ENCODE measurements at regions not wholly inside any gene's neighbourhood (a gene's known extent, or its start where the extent isn't known, plus 50 kb on each side); places are given as distances from the start of the nearest gene placed in this dataset.
A peak's percentile ranks its signal among the peaks of the same experiment; 100 is the strongest.

DNA sequence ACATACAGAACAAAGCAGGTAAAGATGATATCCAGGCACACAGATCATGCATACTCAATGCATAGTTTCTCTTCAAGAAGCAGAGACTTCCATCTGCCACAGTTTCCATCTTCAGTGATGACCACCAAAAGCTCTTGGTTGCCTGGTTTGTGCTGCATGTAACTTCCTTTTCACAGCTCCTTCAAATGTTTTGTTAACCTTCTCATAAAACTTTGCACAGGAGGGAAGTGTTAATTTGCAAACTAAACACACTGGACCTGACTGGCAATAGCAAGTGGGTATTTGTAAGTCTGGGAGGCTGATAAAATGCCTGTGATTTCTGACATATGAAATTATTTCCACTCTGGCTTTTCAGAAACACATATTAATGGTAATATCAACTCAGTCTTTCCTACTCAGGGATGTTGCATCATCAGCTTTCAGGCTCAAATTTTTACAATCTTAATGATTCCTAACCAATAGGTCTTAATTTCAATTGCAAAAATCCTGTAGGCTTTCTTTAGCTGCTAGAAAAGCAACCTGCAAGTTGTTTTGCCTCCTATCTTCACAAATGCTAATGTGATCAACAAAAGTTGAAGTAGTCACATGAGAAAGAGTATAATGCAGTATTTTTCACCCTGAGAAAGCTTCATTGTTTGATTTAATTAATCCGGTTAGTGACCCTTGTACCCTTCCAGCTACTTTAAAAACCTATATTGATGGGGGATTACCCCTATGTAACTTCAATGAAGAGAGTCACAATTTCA, 575.6 kb downstream of the DIAPH3 start:
- no peaks in the 10 kb centered on the region for H3F3A ChIP-seq (replicated peaks; ENCODE audit: low read depth)
- H3K4me1 ChIP-seq (ENCODE audit: insufficient read depth): peaks cover 37% of the 10 kb centered on the region
- H3K4me1 Mint-ChIP-seq: peaks cover 54% of the 10 kb centered on the region
- 0 out of 3 replicates have a peak overlapping the region, but pooled peaks have one; percentile 8 for H3K4me3 Mint-ChIP-seq
- peak overlapping the region; percentile 2 for H3K4me2 ChIP-seq
- peak; percentile 84 for TF ChIP-seq NANOG (IDR thresholded peaks at IDR 0.05; ENCODE audit: borderline replicate concordance)
- TF ChIP-seq POLR2AphosphoS5 (IDR thresholded peaks at IDR 0.05; ENCODE audit: low read depth): peak; percentile 57
- TF ChIP-seq REST (IDR thresholded peaks at IDR 0.05; ENCODE audit: unreplicated experiment): no peak
- no peak for TF ChIP-seq CTCF (conservative IDR thresholded peaks at IDR 0.05; ENCODE audit: low read depth in 2 of 2)
- peak overlapping the region; percentile 84 for H3K27ac Mint-ChIP-seq
- peak overlapping the region; percentile 8; the same call in 1 of the 2 replicates for H3K4me3 ChIP-seq
- H4K20me1 ChIP-seq (replicated peaks; ENCODE audit: insufficient read depth): no peaks in the 10 kb centered on the region
- H3K36me3 Mint-ChIP-seq (ENCODE audit: low read depth): peaks cover 22% of the 10 kb centered on the region
- no peaks in the 10 kb centered on the region for H3K36me3 ChIP-seq (ENCODE audit: insufficient read depth)
- H3K27me3 ChIP-seq (ENCODE audit: insufficient read depth): peaks cover 33% of the 10 kb centered on the region; the same call in 1 of the 2 replicates
- no peak overlapping the region for H2AFZ ChIP-seq
- peak; percentile 54 for DNase-seq (ENCODE audit: low spot score)
- ATAC-seq: peak; percentile 80
- peaks cover 11% of the 10 kb centered on the region for H3K27me3 Mint-ChIP-seq (ENCODE audit: insufficient read depth, low read depth, poor library complexity)
- H3K79me2 ChIP-seq (replicated peaks; ENCODE audit: insufficient read depth): no peaks in the 10 kb centered on the region
- H3K9me2 ChIP-seq (ENCODE audit: insufficient read depth): no peaks in the 10 kb centered on the region
- 0 out of 2 replicates have a peak overlapping the region, but pooled peaks have one; percentile 7 for H3K27ac ChIP-seq (ENCODE audit: low read depth)
- peaks cover 23% of the 10 kb centered on the region for H3K9me3 Mint-ChIP-seq

GRCh38 chr13:59588717-59589067, 575.0 kb downstream of the DIAPH3 start:
- Histone ChIP-seq H3K36me3 (ENCODE audit: insufficient read depth) (no peaks in the 10 kb centered on the region), H3F3A (replicated peaks; ENCODE audit: low read depth) (no peaks in the 10 kb centered on the region), H3K27ac (ENCODE audit: low read depth) (no peak overlapping the region), H3K4me2 (peak overlapping the region; percentile 2; the same call in 1 of the 2 replicates), H3K79me2 (replicated peaks; ENCODE audit: insufficient read depth) (no peaks in the 10 kb centered on the region), H3K27me3 (ENCODE audit: insufficient read depth) (peaks cover 33% of the 10 kb centered on the region; the same call in 1 of the 2 replicates), H4K20me1 (replicated peaks; ENCODE audit: insufficient read depth) (no peaks in the 10 kb centered on the region), H3K4me1 (ENCODE audit: insufficient read depth) (peaks cover 37% of the 10 kb centered on the region), H2AFZ (no peak overlapping the region), H3K4me3 (no peak overlapping the region), H3K9me2 (ENCODE audit: insufficient read depth) (no peaks in the 10 kb centered on the region)
- peak; percentile 69 for ATAC-seq
- Mint-ChIP-seq H3K9me3 (peaks cover 24% of the 10 kb centered on the region), H3K4me1 (peaks cover 54% of the 10 kb centered on the region), H3K27me3 (ENCODE audit: insufficient read depth, low read depth, poor library complexity) (peaks cover 11% of the 10 kb centered on the region), H3K27ac (no peak overlapping the region; the same call in 1 of the 2 replicates), H3K36me3 (ENCODE audit: low read depth) (peaks cover 28% of the 10 kb centered on the region), H3K4me3 (0 out of 3 replicates have a peak overlapping the region, but pooled peaks have one; percentile 8)
- no peak for DNase-seq (ENCODE audit: low spot score)
- TF ChIP-seq EZH2phosphoT487 (IDR thresholded peaks at IDR 0.05; ENCODE audit: unreplicated experiment) (no peak), NANOG (IDR thresholded peaks at IDR 0.05; ENCODE audit: borderline replicate concordance) (no peak), JUNB (IDR thresholded peaks at IDR 0.05; ENCODE audit: unreplicated experiment) (no peak), POLR2AphosphoS5 (IDR thresholded peaks at IDR 0.05; ENCODE audit: low read depth) (no peak), CTCF (conservative IDR thresholded peaks at IDR 0.05; ENCODE audit: low read depth in 2 of 2) (no peak)

Data from GM23338 (cell line).